B cell (primary cell): ENCODE measurements at regions not wholly inside any gene's neighbourhood (a gene's known extent, or its start where the extent isn't known, plus 50 kb on each side); places are given as distances from the start of the nearest gene placed in this dataset.

Source experiments
- ATAC-seq: fragments of 200-7000 bp; cut with Tn5 transposase; one replicate; pipeline ENCODE4 v1.10.0; 2021; ENCODE audit warnings: low read depth, mild to moderate bottlenecking, moderate number of reproducible peaks, moderate library complexity
- CTCF ChIA-PET: fragments of 350-600 bp; sonication (Branson Sonifier 250); formaldehyde crosslinking; loops from one replicate; lab custom pipeline; 2021; ENCODE audit warnings: antibody characterized with exemption, inconsistent platforms; lab: Charles Lee
- POLR2A ChIA-PET: fragments of 350-600 bp; sonication (Branson Sonifier 250); formaldehyde crosslinking; loops from one replicate; lab custom pipeline; 2021; ENCODE audit warnings: antibody characterized with exemption; lab: Charles Lee
- DNase-seq: peaks from one replicate; pipeline ENCODE4 v3.0.0; 2013
- H2AFZ ChIP-seq: 2 replicates; pipeline ENCODE4 v1.6.1; 2012; ENCODE audit warnings: mild to moderate bottlenecking, low read depth, low read length; ENCODE audit not compliant: insufficient read depth, poor library complexity, severe bottlenecking
- H3K27ac ChIP-seq, 2 donors: 1 replicate in 1 of 2; 2 replicates in 1 of 2; pipeline ENCODE4 v1.5.1; 2012 to 2013; ENCODE audit warnings: low read length in 2 of 2, mild to moderate bottlenecking in 2 of 2, moderate library complexity in 1 of 2
- H3K27me3 ChIP-seq, 4 experiments: fragments of 200-600 bp in 1 of 4; sonication (generic) in 1 of 4; replicated peaks in 1 of 4; 1 replicate in 2 of 4; 2 replicates in 2 of 4; pipeline versions ENCODE4 v1.6.1 to v1.7.0; 2013 to 2016; ENCODE audit warnings: low read length in 3 of 4, mild to moderate bottlenecking in 2 of 4, mixed read lengths in 1 of 4, moderate library complexity in 1 of 4; ENCODE audit not compliant: insufficient read depth in 4 of 4, control insufficient read depth in 3 of 4; ENCODE audit errors: control extremely low read depth in 1 of 4
- H3K36me3 ChIP-seq, 2 experiments: replicated peaks in 1 of 2; 1 replicate in 1 of 2; 2 replicates in 1 of 2; pipeline versions ENCODE4 v1.6.1 to v1.7.1; 2013; ENCODE audit warnings: low read length in 1 of 2; ENCODE audit not compliant: insufficient read depth in 2 of 2, control insufficient read depth in 1 of 2; ENCODE audit errors: control extremely low read depth in 1 of 2, extremely low read depth in 1 of 2
- H3K4me1 ChIP-seq, 2 donors: fragments of 200-600 bp in 1 of 2; sonication (generic) in 1 of 2; 1 replicate in 1 of 2; 2 replicates in 1 of 2; pipeline versions ENCODE4 v1.5.1 to v1.6.1; 2013 to 2017; ENCODE audit warnings: low read length in 2 of 2; ENCODE audit not compliant: control insufficient read depth in 2 of 2, insufficient read depth in 2 of 2
- H3K4me2 ChIP-seq: replicated peaks from 2 replicates; pipeline ENCODE3; 2012; ENCODE audit warnings: mild to moderate bottlenecking, low read depth, low read length; ENCODE audit not compliant: poor library complexity, severe bottlenecking
- H3K4me3 ChIP-seq, 5 experiments: fragments of 200-600 bp in 1 of 5; sonication (generic) in 1 of 5; 1 replicate in 3 of 5; 2 replicates in 2 of 5; pipeline versions ENCODE4 v1.5.1 to v1.7.0; 2011 to 2016; ENCODE audit warnings: low read length in 4 of 5, mild to moderate bottlenecking in 4 of 5, low read depth in 2 of 5, control low read depth in 1 of 5, moderate library complexity in 1 of 5; ENCODE audit not compliant: insufficient read depth in 1 of 5; ENCODE audit errors: control extremely low read depth in 1 of 5, extremely low read depth in 1 of 5
- H3K79me2 ChIP-seq: fragments of 200-600 bp; sonication (generic); one replicate; pipeline ENCODE4 v1.6.0; 2016; ENCODE audit warnings: low read length; ENCODE audit not compliant: control insufficient read depth, insufficient read depth
- H3K9ac ChIP-seq: fragments of 200-600 bp; sonication (generic); 2 replicates; pipeline ENCODE4 v1.6.1; 2017; ENCODE audit warnings: mild to moderate bottlenecking, low read length, moderate library complexity
- H3K9me3 ChIP-seq, 3 donors: one replicate each; pipeline versions ENCODE4 v1.6.1 to v1.7.1; 2013; ENCODE audit warnings: low read length in 2 of 3; ENCODE audit not compliant: control insufficient read depth in 2 of 3, insufficient read depth in 1 of 3; ENCODE audit errors: control extremely low read depth in 1 of 3
- H4K20me1 ChIP-seq: 2 replicates; pipeline ENCODE4 v1.6.0; 2012; ENCODE audit warnings: mild to moderate bottlenecking, low read length; ENCODE audit not compliant: insufficient read depth, control insufficient read depth, poor library complexity, severe bottlenecking
- H3K27ac Mint-ChIP-seq: one replicate; pipeline ENCODE4 v1.8.0; 2021; ENCODE audit warnings: mixed read lengths
- H3K27me3 Mint-ChIP-seq: one replicate; pipeline ENCODE4 v1.8.0; 2021; ENCODE audit warnings: mixed read lengths
- H3K4me1 Mint-ChIP-seq: one replicate; pipeline ENCODE4 v1.8.0; 2021; ENCODE audit warnings: mixed read lengths
- H3K4me3 Mint-ChIP-seq: one replicate; pipeline ENCODE4 v1.8.0; 2021; ENCODE audit warnings: mixed read lengths
- H3K9me3 Mint-ChIP-seq: one replicate; pipeline ENCODE4 v1.8.0; 2022; ENCODE audit warnings: mixed read lengths; ENCODE audit not compliant: insufficient read depth
- CTCF ChIP-seq: fragments of 200-600 bp; IDR thresholded peaks from one replicate; pipeline ENCODE4 v1.8.0; 2022; ENCODE audit warnings: antibody characterized with exemption, mild to moderate bottlenecking
- EZH2 ChIP-seq: IDR thresholded peaks from 2 replicates; pipeline ENCODE4 v1.6.1; 2012; ENCODE audit warnings: borderline replicate concordance, low read depth, mild to moderate bottlenecking, moderate library complexity, low read length; ENCODE audit not compliant: insufficient read depth, poor library complexity, severe bottlenecking
- WGBS: methylation state at CpG from one replicate; pipeline ENCODE4 v1.1.5; 2013; ENCODE audit warnings: missing lambda C conversion rate; ENCODE audit not compliant: insufficient coverage; 5-methylcytosine and 5-hydroxymethylcytosine counted together
- intact Hi-C: fragments of 100-400 bp; cut with micrococcal nuclease; formaldehyde crosslinking; loops from one replicate; pipeline ENCODE4 v1.10.0; 2022

- no peak overlapping the region for H3K4me3 ChIP-seq
- no CpG with 5 or more reads among the region's 5 CpGs for WGBS
- Mint-ChIP-seq H3K27me3 (no peaks in the 10 kb centered on the region), H3K9me3 (no peaks in the 10 kb centered on the region), H3K27ac (peak overlapping the region; percentile 32), H3K4me3 (no peak overlapping the region), H3K4me1 (peaks cover 39% of the 10 kb centered on the region)
- ChIA-PET POLR2A (no interaction called here), CTCF (interaction anchor here (0.8 kb wide), 1 partner anchor 278 kb away, joined by 3 read pairs; no protein-coding TSS in a partner anchor)
- H2AFZ ChIP-seq: no peak overlapping the region
- DNase-seq (no peak), ATAC-seq (no peak)
- H3K27ac ChIP-seq: no peak overlapping the region
- H3K9ac ChIP-seq: no peak overlapping the region
- H3K36me3 ChIP-seq: no peaks in the 10 kb centered on the region
- H3K79me2 ChIP-seq: no peaks in the 10 kb centered on the region
- H4K20me1 ChIP-seq: no peaks in the 10 kb centered on the region
- H3K4me1 ChIP-seq: peaks cover 45 to 48% of the 10 kb centered on the region in 2 donors
- peaks cover 0 to 1% (median 1%) of the 10 kb centered on the region in 3 donors for H3K9me3 ChIP-seq
- H3K27me3 ChIP-seq: peaks cover 0 to 8% (median 0%) of the 10 kb centered on the region in 4 experiments
- intact Hi-C loops: loop anchor here (2.0 kb wide), 2 partner anchors 17 to 119 kb away; no protein-coding TSS in a partner anchor
- no peak overlapping the region for H3K4me2 ChIP-seq
- no peak for TF ChIP-seq CTCF
- TF ChIP-seq EZH2: no peak
These were observed 117.9 kb downstream of the CDC42EP3 start for GRCh38 chr2:37553411-37554154.

GRCh38 chr2:37554155-37554510, 117.3 kb downstream of the CDC42EP3 start:
- Histone ChIP-seq H3K4me3 (no peak overlapping the region), H3K4me1 (peaks cover 49 to 54% of the 10 kb centered on the region in 2 donors), H3K36me3 (no peaks in the 10 kb centered on the region), H4K20me1 (no peaks in the 10 kb centered on the region), H3K9me3 (peaks cover 0 to 2% (median 1%) of the 10 kb centered on the region in 3 donors), H2AFZ (no peak overlapping the region), H3K27ac (no peak overlapping the region), H3K9ac (no peak overlapping the region), H3K4me2 (no peak overlapping the region), H3K79me2 (no peaks in the 10 kb centered on the region), H3K27me3 (peaks cover 0 to 11% (median 0%) of the 10 kb centered on the region in 4 experiments)
- peaks cover 43% of the 10 kb centered on the region for H3K4me1 Mint-ChIP-seq
- DNase-seq (no peak), ATAC-seq (no peak)
- ChIA-PET CTCF (interaction anchor here (0.8 kb wide), 1 partner anchor 278 kb away, joined by 3 read pairs; no protein-coding TSS in a partner anchor), POLR2A (interaction anchor here (0.7 kb wide), 1 partner anchor 17 kb away, joined by 3 read pairs; no protein-coding TSS in a partner anchor)
- intact Hi-C loops: loop anchor here (2.0 kb wide), 2 partner anchors 17 to 119 kb away; no protein-coding TSS in a partner anchor
- TF ChIP-seq CTCF (no peak), EZH2 (no peak)
- 53% methylated on average over 2 of the region's 2 CpGs for WGBS
- no peak overlapping the region for H3K4me3 Mint-ChIP-seq
- no peaks in the 10 kb centered on the region for H3K27me3 Mint-ChIP-seq
- no peak overlapping the region for H3K27ac Mint-ChIP-seq
- H3K9me3 Mint-ChIP-seq: no peaks in the 10 kb centered on the region
